NOMO-1 treated with dmso at 0.1 percent for 144 hours (cell line): ENCODE measurements at regions not wholly inside any gene's neighbourhood (a gene's known extent, or its start where the extent isn't known, plus 50 kb on each side); places are given as distances from the start of the nearest gene placed in this dataset.
"Not testable (repeated sequence)": the region's sequence is repeated elsewhere in the genome, so short reads cannot be mapped to it uniquely, and the experiment has no call there.

Experiments
- DNase-seq: peaks from one replicate; lab custom pipeline; 2025; ENCODE audit not compliant: unreplicated experiment; lab: John Stamatoyannopoulos, UW

GRCh38 chr1:101366513-101367215 lies 129.8 kb downstream of the S1PR1 start:
- no peak for DNase-seq

- DNase-seq: no peak
Measured at GRCh38 chr1:101367630-101368029, 130.8 kb downstream of the S1PR1 start.

- DNase-seq: no peak
Measured at GRCh38 chr1:101370488-101370887, 133.7 kb downstream of the S1PR1 start.

GRCh38 chr1:101371259-101371658 lies 134.4 kb downstream of the S1PR1 start:
- no peak for DNase-seq

GRCh38 chr1:101373570-101373969 lies 136.8 kb downstream of the S1PR1 start:
- no peak for DNase-seq

- not testable (repeated sequence) for DNase-seq
Measured at GRCh38 chr1:101375448-101375847, 138.6 kb downstream of the S1PR1 start.

GRCh38 chr1:101376121-101377083 lies 139.6 kb downstream of the S1PR1 start:
- no peak for DNase-seq

- DNase-seq: no peak
Measured at GRCh38 chr1:101377084-101377835, 140.4 kb downstream of the S1PR1 start.

- no peak for DNase-seq
Measured at GRCh38 chr1:101379037-101379436, 142.2 kb downstream of the S1PR1 start.

- DNase-seq: no peak
Measured at GRCh38 chr1:101379950-101380349, 143.1 kb downstream of the S1PR1 start.

GRCh38 chr1:101382135-101382534 lies 145.3 kb downstream of the S1PR1 start:
- no peak for DNase-seq

- DNase-seq: no peak
Measured at GRCh38 chr1:101388904-101389546, 152.2 kb downstream of the S1PR1 start.

GRCh38 chr1:101389547-101389929 lies 152.7 kb downstream of the S1PR1 start:
- no peak for DNase-seq

GRCh38 chr1:101392552-101392951 lies 155.7 kb downstream of the S1PR1 start:
- DNase-seq: no peak

GRCh38 chr1:101394041-101394440 lies 157.2 kb downstream of the S1PR1 start:
- DNase-seq: no peak

- no peak for DNase-seq
Measured at GRCh38 chr1:101399222-101399621, 162.4 kb downstream of the S1PR1 start.

- no peak for DNase-seq
Measured at GRCh38 chr1:101406271-101406670, 169.5 kb downstream of the S1PR1 start.

GRCh38 chr1:101406681-101407080 lies 169.9 kb downstream of the S1PR1 start:
- no peak for DNase-seq

- no peak for DNase-seq
Measured at GRCh38 chr1:101407505-101408211, 170.8 kb downstream of the S1PR1 start.
